Fibroblast of skin of right biceps (primary cell): ENCODE measurements at regions not wholly inside any gene's neighbourhood (a gene's known extent, or its start where the extent isn't known, plus 50 kb on each side); places are given as distances from the start of the nearest gene placed in this dataset.

Source experiments
- DNase-seq: peaks from one replicate; pipeline ENCODE4 v3.0.0-alpha.2; 2013

DNA sequence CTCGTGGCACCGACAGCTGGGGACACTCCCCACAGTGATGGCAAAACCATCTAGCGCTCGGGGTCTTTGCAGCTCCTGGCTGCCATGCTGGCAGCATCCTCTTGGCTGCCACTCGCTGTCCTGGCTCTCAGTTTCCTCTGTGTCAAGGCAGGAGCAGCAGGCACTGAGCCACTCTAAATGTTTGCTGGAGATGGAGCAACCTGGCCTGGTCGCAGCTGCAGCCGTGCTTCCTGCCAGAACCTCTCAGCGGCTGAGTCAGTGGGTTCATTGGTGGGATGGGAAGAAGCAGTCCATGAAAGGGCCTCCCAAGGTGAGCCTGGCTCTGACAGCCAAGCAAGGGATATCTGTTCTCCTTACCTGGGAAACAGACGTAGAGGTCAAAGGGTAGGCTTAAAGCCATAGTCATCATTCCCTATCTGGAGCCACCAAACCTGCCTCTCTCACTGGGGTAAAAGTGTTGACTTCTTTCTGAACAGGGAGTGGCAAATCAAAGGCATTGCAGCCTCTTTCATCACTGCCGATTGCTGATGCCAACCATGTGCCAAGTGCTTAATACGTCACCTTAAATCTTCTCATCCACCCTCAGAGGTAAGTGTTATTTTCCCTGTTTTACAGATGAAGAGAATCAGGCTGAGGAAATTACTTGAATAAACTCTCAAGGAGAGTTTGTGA lies 304.8 kb upstream of the ZNF462 start:
- DNase-seq: no peak

DNA sequence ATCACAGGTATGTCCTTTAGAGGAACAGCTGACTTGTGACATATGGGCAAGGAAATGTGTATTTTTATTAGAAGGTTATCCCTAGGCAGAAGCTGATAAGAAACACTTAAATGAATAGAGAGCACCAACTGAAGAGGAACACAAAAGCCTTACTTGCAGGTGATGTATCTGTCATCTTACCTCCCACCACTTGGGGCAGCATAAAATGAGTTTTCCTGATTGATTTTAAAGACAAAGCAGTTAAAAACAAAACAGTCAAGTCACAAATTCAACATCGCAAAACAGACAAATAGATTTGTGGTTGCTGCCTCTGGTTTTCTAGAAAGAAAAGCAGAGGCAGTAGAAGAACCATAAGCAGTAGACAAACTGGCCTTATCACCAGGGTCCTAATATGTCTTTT lies 302.4 kb upstream of the ZNF462 start:
- DNase-seq: no peak

DNA sequence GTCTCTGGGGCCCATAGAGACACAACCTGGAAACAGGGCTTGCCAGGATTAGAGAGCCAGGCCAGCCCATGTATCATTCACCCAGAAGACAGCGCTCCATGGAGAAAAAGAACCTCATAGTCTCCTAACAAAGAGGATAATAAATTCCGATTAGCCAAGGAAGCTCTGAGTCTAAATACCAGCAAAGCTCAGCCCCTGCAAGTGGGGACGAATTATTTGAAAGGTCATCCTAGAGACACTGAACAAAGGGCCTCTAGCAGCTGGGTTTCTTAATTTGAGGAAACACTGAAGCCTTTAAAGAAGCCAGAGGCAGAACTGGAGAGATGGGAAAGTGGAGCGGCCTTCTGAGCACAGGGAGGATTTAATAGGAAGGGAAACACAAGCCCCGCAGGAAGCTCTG lies 287.1 kb upstream of the ZNF462 start:
- no peak for DNase-seq

DNA sequence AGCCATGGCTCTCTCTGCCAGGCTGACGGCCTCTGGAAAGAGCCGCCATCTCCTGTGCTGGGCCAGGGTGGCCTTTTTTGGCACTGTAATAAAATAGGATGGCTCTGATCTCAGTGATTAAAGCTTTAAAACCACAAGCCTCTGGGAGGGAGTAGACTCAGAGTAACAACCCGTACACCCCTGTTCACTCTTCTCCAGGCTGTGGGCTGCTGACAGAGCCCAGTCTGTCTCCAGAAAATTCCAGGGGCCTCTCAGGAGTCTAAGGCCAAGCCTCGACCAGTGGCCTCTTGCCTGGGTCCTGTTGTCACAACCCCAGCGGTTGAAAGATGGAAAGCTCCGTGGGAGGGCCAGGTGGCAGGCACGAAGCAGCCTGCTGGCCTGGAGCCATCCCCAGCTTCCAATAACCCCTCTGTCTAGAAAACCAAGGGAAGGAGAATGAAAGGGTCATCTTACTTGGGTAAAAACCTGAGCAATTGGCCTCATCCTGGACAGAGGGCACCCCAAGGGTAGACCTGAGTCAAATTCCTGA lies 286.7 kb upstream of the ZNF462 start:
- DNase-seq: no peak

DNA sequence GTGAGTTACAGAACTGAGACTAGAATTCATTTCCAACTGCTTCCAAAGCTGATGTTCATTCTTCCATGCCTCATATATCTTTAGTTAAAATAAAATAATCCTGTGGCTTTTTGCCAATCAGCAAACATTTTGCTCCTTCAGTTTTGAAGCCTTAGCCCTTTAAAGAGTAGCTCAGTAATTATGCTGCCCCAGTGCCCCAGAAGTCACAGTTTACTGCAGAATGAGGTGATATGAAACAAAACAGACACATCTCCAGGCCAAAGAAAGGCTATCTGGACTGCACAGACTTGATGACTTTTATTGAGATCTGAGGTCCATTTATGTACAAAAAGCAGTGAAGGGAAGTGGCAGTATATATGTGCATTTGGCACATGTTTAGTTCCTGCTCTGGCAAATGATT lies 285.8 kb upstream of the ZNF462 start:
- no peak for DNase-seq

DNA sequence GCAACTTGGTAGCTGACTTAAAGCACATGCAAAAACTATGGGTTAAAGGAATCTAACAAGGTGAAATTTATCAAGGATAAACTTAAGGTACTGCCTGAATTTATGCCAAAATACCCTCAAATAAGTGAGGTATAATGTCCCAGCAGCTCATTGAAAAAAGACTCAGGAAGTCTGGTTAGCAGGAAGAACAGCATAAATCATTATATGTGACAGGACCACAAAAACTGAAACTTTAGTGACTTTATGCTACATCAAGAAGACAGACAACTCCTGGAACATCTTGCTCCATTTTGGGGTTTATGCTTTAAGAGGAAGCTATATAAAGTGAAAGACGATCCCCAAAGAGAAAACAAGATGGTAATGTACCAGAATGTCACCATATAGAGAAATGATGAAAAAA lies 282.4 kb upstream of the ZNF462 start:
- DNase-seq: no peak

DNA sequence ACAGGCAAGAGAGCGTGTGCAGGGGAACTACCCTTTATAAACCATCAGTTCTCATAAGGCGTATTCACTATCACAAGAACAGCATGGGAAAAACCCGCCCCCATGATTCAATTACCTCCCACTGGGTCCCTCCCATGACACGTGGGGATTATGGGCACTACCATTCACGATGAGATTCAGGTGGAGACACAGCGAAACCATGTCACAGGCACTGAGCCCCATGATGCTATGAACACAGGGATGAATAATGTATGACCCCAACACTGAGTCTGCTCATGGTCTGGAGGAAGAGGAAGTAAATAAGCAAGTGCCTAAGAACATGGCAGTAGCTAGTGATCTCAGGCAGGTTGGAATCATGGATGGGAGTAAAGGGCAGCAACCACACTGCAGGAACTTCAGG lies 281.0 kb upstream of the ZNF462 start:
- no peak for DNase-seq

DNA sequence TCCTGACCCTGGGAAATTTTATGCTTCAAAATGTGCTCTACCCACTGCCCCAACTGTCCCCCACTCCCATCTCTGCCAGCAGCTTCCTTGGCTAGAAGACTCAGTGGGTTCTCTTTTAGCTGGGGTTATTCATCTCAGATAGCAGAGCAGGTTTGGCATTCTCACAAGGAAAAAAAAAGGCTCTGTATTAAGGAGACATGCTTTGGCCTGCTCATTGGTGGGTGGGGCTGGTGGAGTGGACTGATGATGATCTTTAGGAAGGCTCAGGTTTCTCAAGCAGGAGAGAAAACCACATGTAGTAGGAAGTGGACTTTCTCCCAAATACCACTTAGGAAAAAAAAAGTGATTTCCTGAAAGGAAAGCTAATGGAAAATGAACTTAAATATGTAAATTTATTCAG lies 279.2 kb upstream of the ZNF462 start:
- peak; percentile 27 for DNase-seq

DNA sequence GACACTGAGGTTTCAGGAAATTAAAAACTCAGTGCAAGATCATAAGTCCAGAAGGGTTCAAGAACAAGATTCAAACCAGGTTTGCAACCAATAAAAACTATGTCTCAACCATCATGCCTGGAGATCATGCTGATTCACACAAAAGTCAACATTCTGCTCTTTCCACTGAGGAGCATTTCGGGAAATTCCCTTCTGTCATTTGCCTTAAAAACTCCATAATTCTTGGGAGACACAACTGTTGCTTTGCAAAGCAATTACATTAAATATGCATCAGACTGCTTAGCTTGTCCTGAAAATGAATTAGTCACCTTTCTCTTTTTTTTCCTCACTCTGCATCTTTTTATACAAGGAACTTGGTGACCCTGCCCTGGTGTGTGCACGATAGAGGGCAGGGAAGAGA lies 275.9 kb upstream of the ZNF462 start:
- peak; percentile 67 for DNase-seq

DNA sequence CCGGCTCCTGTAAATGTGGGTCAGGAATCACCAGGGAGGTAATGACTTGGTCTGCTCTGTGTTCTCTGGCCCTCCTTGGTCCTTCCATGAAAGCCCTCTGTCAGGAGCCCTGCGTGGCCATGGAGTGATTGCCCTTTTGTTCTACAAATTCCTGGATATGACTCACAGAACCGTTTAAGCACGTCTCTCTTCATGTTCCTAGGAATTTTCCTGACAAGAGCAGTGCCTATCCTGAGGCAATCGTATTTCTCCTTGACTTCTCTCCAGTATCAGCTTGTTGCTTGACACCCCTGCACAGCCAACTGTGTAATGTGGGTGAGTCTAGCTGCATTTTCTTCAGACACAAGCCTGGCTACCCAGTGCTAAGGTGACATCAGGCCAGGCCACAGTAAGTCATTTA lies 274.3 kb upstream of the ZNF462 start:
- peak; percentile 70 for DNase-seq

DNA sequence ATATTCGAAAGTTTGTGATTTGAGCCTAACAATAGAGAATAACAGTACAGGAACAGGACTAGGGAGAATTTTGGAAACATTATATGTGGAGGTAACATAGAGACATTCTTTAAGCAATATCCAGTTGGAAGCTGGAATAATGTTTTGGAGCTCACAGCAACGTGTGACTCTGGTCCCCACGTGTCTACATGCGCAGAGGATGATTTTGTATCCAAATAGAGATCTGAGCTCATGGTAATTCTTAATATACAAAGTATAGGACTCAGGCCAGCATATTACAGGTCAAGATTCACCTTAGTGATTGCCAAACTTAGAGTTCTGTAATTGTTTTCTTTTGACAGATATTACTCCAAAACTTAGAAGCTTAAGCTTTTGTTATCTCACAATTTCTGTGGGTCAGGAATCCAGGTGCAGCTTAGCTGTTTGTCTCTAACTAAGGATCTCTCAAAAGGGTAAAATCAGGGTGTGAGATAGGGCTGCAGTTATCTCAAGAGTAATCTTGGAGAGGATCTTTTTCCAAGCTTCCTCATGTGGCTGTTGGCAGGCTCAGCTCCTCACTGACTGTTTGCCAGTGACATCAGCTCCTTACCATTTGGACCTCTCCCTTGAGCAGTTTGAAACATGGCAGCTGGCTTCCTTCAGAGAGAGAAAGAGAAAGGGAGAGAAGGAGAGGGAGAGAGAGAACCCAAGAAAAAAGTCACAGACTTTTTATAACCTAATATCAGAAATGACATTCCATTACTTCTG lies 272.0 kb upstream of the ZNF462 start:
- peak; percentile 24 for DNase-seq

DNA sequence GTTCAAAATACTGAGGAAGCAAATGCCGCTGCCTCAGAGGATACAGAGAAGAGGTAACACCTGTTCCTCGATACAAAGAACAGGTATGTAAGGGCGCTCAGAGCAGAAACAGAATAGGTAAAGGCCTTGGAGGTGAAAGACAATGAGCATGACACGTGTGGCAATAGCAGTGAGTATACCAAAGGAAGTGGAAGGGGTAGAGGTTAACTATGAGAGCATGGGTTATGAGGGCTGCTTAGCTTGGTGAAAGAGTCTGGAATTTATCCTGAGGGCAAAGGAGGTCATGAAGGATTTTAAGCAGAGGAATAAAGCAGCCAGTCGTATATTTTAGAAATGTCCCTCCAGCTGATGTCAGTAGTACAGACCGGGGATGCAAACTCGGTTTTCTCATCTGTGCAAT lies 269.8 kb upstream of the ZNF462 start:
- DNase-seq: no peak

DNA sequence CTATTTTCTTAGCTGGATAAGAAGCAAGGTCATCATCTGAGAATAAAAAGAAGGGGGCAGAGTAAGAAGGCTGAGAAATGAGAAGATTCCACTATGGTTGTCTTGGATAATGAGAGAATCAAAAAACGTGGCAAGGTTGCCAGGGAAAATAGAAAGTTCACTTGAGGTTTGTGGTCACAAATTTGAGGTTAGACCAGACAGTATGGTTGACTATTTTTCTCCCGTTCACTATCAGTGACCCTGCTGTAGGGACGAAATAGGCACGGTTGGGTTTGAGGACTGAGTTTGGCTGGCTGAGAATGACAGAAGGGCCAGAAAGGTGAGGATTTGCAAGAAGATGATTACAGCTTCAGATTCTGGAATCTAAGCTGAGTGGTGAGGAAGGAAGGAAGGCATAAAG lies 266.0 kb upstream of the ZNF462 start:
- no peak for DNase-seq

DNA sequence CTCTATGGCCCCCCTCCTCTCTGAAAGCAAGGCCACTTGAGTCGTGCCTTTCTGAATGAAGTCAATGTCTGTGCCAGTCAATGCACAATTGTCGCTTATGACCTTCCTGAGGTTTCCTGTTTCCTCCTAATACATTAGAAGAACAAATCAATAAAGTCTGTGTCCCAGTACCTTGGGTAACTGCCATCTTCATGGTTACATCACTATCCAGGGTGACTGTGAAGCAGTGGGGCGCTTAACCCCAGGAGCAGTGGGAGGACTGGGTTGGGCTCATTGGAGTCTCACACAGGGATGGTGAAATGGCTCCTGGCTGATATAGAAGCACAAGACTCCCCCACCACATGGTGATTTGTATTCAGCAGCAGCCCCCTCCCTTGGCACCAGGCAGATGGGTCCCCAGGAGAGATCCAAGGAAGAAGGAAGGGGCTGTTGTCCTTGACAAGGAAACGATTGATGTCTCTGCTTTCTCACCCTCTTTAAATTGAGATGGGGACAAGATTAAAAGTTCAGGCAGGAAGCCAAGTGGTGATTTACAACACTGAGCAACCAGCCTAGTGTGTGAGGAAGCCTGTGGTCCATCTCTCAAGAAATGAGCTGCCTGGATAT lies 261.9 kb upstream of the ZNF462 start:
- no peak for DNase-seq

DNA sequence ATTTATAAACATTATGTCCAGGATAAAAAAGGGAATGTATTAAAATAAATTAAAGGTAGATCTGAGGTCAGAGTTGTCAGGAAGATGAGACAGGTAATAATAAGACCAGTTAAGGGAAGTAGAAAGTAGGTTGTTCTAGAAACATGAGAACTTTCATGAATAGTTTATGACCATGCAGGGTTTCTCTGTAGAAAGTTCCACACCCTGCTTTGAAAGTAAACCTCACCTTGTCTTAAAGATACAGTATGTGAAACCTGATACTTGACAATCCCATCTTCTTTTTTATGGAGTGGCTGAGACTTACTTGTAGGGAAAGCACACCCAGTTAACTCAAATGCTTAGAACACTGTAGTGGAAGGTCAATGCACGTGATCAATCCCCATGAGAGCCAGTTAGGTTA lies 260.6 kb upstream of the ZNF462 start:
- DNase-seq: no peak

DNA sequence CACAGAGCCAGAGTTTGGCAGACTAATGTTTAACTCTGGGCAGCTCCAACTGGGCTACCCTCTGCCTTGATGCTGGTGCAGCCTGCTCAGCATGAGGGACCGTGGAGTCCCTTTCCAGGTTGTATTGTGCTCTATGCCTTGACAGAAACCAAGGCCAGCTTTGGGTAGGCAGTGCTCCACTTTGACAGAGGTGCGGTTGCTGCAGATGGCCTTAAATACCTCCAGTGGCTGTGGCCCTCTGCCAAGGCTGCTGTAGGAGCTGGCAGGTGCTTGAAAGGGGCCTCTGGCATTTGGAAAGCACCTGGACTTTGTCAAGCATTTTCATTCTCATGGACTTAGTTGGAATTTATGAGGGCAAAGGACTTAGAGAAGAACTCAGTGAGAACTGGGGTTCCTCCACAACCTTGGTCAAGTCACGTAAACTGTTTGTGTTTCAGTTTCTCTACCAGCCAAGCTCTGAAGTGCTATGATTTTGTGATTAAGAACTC lies 249.7 kb upstream of the ZNF462 start:
- no peak for DNase-seq

DNA sequence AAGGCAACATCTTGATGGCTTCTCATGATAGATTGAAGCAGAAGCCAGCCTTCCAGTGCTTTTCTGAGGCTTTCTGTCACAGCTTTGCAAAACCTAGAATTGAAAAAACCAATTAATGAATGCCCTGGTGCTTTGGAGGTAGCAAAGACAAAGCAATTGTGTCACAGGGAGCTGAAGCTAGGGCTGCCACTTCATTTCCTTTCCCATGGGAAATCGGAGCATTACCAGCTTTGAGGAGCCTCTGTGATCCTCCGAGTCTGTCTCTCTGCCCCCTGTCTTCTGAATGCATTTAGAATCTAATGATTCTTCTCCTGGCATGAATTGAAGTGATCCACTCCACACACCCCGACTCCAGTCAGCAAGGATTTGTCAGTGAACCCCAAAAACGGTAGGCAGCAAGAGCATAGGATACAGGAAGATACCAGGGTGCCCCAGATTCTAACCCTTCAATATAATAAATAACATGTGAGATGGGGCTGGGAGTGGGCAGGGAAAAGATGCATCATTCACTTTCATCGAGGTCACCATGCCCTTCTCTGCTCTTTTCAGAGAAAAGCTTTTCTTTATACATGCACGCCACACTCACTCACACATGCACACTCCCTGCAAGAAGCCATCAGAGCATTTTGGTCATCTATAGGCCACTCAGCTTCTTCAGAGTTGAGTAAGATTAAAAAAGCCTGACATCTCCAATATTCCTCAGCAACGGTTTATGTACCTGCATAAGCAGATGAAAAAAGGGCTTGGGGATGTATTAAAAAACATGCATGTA lies 247.7 kb upstream of the ZNF462 start:
- DNase-seq: no peak

DNA sequence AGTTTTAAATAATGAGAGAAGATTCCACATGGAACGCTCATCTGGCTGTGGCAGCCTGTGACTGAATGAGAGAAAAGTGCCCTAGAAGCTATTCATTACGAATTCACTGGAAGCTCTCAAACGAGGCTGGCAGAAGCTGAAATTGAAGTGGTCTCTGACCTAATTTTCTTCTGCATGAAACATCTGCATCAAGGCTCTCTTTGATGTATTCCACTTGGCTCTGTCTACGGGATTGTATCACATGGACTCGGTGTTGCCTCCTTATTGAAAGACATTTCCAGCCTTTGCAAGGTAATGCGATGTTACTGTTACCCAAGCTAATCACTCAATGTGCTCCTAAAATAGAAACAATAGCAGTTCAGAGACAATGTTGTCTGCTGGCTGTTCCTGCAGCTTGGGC lies 246.9 kb upstream of the ZNF462 start:
- DNase-seq: no peak

DNA sequence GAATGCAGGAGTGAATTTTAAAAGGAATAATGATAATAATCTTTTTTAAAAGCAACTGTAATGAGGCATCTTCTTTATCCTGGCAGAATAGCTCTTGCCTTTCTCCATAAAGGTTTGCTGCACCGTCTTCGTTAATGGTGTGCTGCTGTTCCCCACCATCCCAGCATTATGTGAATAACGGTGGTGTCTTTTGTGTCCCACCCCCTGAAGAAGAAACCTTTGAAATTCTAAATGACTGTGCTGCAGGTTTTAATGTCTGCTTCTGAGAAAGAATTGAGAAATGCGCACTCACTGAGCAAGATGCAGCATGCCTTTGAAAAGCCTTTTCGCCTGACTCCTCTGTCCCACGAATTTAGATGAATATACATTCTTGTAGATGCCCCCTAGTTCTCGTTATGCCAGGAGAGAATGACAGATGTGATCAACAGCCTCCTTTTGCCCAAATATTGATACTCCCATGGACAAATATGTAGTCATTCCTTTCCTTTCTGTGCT lies 246.1 kb upstream of the ZNF462 start:
- DNase-seq: no peak

DNA sequence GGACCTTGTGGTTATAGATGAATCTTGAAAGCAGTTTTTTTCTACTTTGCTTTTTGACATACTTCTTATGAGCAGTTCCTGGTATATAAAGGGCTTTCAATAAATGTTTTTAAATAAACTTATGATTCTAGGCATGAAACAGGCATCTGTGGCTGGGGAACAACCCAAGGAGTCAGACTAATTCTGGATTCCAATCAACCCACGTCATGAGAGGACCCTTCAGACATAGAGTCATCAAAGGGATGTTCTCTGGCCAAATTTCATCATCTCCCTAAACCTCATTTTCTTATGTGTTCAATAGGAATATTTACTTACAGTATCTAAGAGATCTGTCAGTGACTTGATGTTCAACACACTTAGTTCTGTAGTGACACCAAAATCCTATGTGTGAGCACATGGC lies 243.8 kb upstream of the ZNF462 start:
- peak; percentile 89 for DNase-seq

DNA sequence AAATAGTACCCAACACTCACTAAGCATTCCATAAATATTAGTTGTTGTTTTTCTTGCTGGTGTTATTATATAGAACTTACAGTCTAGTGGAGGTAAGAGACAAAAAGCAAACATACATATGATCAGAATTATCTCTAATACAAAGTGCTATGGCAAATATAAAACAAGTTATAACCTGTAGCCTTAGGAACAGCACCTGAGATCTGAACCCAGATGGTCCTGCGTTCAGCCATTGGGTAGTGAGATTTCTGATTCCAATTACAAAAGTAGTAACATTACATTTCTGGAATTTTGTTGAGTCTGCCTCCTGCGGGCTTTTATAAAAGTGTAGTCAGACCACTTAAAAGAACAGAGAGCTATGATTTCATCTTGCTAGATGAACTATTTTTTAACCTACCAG lies 242.9 kb upstream of the ZNF462 start:
- no peak for DNase-seq

DNA sequence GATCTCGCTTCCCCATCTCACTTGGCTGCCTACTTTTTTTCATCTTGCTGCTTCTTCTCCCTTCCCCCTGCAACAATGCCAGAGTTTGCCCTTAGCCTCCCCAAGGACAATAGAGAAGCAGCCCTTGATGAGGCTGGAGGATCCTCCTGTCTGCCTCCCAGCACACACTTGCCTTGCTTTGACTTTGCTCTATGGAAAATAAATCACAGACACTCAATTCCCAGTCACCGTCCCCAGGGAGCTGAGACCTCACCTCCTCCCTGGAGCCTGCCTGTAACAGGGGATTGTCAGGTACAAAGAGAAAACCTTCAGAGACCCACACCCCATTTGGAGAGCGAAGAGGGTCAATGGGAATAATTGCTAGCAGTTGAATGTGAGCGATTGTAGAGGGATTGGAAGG lies 242.1 kb upstream of the ZNF462 start:
- no peak for DNase-seq
